NCI-H1092 treated with DMSO at 0.1 percent for 48 hours (cell line): ENCODE measurements at regions not wholly inside any gene's neighbourhood (a gene's known extent, or its start where the extent isn't known, plus 50 kb on each side); places are given as distances from the start of the nearest gene placed in this dataset.
"Not testable (repeated sequence)": the region's sequence is repeated elsewhere in the genome, so short reads cannot be mapped to it uniquely, and the experiment has no call there.

Source experiments
- DNase-seq: peaks from one replicate; lab custom pipeline; 2025; lab: John Stamatoyannopoulos, UW

DNA sequence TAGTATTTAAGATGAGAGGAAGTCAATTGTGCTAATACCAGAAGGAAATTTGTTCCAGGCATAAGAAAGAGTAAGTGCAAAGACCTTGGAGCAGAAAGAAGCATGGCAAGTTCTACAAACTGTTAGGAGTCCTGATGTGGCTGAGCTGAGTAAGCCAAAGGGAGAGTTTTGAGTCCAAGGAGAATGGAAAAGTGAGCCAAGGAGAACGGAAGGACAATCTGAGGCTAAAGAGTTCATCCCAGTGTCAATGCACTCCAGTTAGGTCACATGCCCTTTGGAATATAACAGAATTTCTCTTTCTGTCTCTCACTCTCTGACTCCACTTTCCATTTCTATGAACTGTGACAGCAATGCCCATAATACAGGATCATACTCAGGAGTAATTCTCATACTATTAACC is 224.7 kb downstream of the CAAP1 start:
- DNase-seq: no peak

DNA sequence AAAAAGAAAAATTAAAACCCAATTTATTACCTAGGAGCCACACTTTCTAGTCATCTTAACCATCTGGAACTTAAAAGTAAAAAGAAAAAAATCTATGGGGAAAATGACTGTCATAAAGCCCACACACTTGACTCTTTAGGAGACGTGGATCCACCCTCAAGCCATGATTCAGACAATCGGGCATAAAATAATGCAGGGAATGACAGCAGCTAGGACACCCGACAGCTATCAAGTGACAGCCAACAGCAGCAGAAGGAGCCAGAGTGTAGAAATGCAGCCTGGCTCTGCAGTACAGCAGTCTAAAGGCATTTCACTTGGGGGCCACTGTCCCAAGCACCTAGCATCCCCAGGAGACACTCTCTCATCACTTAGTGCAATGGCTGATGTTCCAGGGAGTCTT is 226.9 kb downstream of the CAAP1 start:
- DNase-seq: no peak

DNA sequence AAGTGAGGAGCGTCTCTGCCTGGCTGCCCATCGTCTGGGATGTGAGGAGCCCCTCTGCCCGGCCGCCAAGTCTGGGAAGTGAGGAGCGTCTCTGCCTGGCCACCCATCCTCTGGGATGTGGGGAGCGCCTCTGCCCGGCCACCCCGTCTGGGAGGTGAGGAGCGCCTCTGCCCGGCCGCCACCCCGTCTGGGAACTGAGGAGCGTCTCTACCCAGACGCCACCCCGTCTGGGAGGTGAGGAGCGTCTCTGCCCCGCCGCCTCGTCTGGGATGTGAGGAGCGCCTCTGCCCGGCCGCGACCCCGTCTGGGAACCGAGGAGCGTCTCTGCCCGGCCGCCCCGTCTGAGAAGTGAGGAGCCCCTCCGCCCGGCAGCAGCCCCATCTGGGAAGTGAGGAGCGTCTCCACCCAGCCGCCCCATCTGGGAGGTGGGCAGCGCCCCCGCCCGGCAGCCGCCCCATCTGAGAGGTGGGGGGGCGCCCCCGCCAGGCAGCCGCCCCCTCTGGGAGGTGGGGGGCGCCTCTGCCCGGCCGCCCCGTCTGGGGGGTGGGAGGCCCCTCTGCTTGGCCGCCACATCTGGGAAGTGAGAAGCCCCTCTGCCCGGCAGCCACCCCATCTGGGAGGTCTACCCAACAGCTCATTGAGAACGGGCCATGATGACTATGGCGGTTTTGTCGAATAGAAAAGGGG is 228.4 kb downstream of the CAAP1 start:
- not testable (repeated sequence) for DNase-seq

- no peak for DNase-seq
These were observed 230.1 kb downstream of the CAAP1 start for GRCh38 chr9:26662476-26662875.

GRCh38 chr9:26658476-26658875 is 234.1 kb downstream of the CAAP1 start:
- no peak for DNase-seq

DNA sequence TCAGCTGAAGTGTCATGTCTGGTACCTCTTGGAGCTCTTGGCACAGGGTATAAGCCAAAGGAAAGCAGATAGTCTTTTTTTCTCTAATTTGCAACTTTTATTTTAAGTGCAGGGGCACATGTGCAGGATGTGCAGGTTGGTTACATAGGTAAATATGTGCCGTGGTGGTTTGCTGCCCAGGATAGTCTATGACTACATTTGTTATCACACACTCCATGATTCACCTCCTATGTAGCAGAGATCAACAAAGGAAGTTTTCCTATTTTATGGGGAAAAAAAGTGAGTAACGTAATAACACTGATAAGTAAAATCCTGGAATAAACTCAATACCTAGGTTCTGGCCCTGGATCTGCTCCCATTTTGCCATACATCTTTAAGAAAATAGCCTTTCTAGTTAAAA is 234.6 kb downstream of the CAAP1 start:
- no peak for DNase-seq

DNA sequence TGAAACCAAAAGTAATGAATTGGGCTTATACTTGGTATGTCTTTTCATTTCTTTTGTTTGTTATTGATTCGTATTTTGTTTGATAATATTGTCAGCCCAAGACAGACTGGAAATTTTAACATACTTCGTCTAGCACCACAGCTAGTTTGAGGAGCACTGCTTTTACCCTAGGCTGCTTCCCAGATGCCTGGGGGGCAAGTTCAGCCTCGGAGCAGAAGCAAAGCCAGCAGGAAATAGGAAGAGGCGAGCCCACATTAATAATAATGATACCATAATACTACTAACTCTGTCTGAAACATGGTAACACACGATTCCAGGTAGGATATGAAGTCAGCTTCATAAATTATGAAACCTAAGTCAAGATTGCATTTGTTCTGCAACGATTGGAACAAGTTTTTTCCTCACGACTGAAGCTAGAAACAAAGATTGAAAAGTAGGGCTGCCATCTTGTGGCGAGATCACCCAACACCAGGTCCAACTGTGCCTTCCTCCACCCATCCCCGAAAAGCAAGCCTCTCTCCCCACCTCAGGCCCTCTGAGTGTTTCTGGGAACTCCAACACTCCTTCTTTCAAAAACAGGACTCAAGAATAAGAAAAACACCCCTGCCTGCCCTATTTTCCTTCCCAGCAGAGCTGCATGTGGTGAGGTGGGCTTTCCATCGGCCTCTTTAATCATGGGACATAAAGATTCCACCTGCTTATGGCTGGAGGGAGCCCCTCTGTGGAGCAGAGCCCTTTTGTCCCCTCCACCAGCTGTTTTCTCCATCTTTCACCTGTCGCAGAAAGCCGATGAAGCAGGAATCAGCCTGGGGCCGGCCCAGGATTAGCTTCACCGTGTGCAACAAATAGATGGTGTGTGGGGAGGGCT is 236.4 kb downstream of the CAAP1 start:
- DNase-seq: peak; percentile 71

- no peak for DNase-seq
These were observed 237.4 kb downstream of the CAAP1 start for GRCh38 chr9:26655166-26655565.

GRCh38 chr9:26650325-26650724 is 242.3 kb downstream of the CAAP1 start:
- DNase-seq: no peak

DNA sequence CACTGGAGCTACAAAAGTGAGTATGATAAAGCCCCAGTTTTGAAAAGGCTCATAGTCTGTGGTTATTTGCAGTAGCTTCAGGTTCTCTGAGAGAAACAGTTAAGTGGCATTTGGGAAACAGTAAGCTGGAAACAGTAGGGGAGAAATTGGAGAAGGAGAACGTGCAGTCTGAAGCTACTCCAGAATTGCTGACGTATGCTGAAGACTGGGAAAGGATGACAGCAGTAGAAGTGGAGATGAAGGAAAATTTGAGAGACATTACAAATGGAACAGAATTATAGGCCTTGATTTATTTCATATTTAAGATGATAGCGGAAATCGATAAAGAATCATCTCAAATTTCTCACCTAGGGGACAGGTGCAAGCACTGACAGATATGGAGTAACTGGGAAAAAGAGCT is 248.8 kb downstream of the CAAP1 start:
- DNase-seq: no peak

GRCh38 chr9:26639761-26640160 is 252.8 kb downstream of the CAAP1 start:
- no peak for DNase-seq

DNA sequence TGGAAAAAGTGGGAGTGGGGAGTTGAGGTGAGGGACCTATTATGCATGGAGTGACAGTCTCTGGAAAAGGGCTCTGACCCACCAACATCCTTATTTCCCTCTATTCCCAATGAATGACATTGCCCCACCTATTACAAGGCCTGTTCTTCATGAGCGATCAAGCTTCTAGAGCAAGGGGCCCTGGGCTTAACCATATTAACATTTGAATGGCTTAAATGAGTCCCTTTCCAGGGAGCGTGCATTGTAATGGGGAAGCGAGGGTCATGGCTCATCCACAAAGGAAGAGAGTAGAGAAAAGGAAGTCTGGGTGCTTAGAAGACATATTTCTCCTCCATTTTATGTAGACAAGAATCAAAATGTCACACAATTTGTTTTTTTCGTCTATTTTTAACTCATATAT is 255.5 kb downstream of the CAAP1 start:
- no peak for DNase-seq

DNA sequence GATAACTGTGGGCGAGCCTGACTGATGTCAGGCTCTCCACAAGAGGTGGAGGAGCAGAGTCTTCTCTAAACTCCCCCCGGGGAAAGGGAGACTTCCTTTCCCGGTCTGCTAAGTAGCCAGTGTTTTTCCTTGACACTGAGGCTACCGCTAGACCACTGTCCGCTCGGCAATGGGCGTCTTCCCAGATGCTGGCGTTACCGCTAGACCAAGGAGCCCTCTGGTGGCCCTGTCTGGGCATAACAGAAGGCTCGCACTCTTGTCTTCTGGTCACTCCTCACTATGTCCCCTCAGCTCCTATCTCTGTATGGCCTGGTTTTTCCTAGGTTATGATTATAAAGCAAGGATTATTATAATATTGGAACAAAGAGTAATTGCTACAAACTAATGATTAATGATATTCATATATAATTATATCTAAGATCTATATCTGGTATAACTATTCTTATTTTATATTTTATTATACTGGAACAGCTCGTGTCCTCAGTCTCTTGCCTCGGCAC is 278.7 kb downstream of the CAAP1 start:
- not testable (repeated sequence) for DNase-seq

GRCh38 chr9:26612211-26612610 is 280.4 kb downstream of the CAAP1 start:
- DNase-seq: no peak

- DNase-seq: no peak
These were observed 285.8 kb downstream of the CAAP1 start for GRCh38 chr9:26606756-26607155.

GRCh38 chr9:26605367-26605766 is 287.2 kb downstream of the CAAP1 start:
- DNase-seq: no peak

DNA sequence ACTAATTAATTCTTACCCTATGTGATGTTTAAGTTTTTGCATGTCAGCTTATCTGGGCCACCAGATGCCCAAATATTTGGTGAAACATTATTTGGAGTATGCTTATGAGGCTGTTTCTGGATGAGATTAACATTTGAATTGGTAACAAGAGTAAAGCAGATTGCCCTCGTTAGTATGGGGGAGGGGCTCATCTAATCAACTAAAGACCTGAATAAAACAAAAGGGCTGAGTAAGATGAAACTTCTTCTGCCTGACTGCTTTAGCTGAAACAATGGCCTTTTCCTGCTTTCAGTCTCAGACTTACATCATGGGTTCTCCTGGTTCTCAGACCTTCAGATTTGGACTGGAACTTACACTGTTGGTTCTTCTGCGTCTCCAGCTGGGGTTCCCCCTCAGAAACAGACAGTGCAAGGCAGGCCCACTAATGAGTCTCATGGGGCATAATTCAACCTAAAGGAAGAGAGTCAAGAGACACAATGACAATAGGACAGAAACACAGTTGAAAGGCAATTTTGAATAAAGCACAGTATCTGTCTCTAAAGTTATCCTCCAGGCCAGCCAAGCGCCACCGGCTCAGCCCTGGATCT is 288.4 kb downstream of the CAAP1 start:
- no peak for DNase-seq

DNA sequence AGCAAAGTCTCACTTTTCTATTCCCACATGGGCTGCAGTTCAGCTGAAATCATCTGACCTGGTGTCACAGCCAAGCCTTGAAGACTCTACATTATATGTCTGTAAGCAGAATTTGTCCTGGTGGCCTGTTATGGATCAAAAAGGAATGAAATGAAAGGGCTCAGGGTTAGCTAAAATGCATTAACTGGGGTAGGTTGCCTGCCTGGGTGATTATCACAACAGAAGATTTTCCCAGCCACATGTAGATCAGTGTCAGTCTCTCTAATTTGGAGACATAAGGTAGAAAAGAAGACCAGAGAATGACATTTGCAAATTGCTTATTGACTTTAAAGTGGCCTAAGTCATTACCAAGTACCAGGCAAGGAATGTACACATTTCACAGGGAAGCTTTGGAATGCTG is 289.0 kb downstream of the CAAP1 start:
- DNase-seq: no peak

DNA sequence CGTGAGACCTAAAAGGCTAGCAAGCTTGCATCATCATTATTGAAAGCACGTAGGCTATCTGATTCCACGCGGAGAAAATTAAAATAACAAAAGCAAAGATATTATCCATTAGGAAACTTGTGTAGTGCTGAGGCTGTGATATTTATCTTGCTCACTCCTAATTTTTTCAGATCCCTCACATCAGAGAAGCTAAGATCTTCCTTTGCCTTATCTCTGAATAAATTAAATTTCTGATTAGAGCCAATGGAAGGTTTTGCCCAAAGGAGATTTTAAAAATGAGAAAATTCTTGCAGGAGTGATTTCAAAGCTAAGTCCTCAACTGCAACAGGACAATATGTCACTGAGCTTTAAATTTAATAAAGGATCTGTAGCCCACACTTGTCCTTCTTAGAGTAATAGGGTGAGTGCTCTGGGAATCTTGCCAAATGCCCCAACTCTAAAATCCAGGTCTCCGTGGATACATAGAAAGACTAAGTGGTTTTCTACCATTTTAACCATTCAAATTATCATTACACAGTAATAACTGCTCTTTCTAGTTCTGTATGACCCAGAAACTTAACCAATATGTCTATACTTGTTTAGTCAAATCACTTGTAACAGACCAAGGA is 295.0 kb downstream of the CAAP1 start:
- peak; percentile 84 for DNase-seq

DNA sequence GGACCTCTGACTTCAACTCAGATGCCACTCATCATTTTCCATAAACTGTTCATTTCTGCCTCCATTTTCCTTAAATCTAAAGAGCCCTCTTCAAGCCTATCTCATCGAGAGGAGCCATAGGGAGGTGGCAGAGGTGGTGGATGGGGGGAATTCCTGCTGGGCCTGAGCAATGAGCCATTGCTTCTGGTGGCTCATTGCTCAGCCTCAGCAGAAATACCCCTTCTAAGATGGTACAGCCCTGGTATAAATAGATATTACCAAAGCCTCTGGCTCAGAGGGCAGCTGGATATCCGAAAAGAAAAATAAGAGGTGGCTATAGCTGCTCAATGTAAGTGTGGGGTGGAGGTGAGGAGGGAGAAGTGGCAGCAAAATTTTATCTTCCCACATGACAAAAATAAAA is 313.5 kb downstream of the CAAP1 start:
- no peak for DNase-seq

- no peak for DNase-seq
These were observed 317.6 kb downstream of the CAAP1 start for GRCh38 chr9:26574898-26575440.

GRCh38 chr9:26574256-26574655 is 318.3 kb downstream of the CAAP1 start:
- no peak for DNase-seq
